ENCODE measurements at regions not wholly inside any gene's neighbourhood (a gene's known extent, or its start where the extent isn't known, plus 50 kb on each side); places are given as distances from the start of the nearest gene placed in this dataset.
"Not testable (repeated sequence)": the region's sequence is repeated elsewhere in the genome, so short reads cannot be mapped to it uniquely, and the experiment has no call there.

DNA sequence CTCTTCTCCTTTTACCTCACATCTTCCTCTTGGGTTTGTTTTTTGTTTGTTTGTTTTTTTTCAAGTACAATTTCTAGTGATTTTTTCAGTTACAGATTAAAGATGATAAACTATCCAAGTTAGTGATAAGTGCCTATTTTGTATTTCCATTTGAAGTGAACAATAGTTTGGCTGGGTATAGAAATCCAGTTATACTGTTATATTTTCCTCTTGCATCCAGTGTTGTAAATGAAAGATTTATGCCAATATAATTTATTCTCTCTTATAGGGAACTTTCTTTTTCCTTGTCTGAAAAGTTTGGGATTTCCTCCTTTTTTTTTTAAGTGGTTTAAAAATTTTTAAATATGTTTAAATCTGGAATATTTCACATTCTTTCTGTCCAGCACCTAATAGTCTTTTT, 169.4 kb downstream of the CPEB2 start:
- Mint-ChIP-seq H3K9me3 (peaks cover 8% of the 10 kb centered on the region), H3K36me3 (ENCODE audit: low read depth) (peaks cover 7% of the 10 kb centered on the region), H3K4me3 (no peak overlapping the region), H3K27me3 (ENCODE audit: low read depth) (no peaks in the 10 kb centered on the region), H3K27ac (ENCODE audit: unreplicated experiment) (no peak overlapping the region), H3K4me1 (no peaks in the 10 kb centered on the region)
- no peak for DNase-seq (ENCODE audit: low read depth, low spot score)
- TF ChIP-seq, protein P1, sequence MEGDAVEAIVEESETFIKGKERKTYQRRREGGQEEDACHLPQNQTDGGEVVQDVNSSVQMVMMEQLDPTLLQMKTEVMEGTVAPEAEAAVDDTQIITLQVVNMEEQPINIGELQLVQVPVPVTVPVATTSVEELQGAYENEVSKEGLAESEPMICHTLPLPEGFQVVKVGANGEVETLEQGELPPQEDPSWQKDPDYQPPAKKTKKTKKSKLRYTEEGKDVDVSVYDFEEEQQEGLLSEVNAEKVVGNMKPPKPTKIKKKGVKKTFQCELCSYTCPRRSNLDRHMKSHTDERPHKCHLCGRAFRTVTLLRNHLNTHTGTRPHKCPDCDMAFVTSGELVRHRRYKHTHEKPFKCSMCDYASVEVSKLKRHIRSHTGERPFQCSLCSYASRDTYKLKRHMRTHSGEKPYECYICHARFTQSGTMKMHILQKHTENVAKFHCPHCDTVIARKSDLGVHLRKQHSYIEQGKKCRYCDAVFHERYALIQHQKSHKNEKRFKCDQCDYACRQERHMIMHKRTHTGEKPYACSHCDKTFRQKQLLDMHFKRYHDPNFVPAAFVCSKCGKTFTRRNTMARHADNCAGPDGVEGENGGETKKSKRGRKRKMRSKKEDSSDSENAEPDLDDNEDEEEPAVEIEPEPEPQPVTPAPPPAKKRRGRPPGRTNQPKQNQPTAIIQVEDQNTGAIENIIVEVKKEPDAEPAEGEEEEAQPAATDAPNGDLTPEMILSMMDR (conservative IDR thresholded peaks at IDR 0.05): no peak

DNA sequence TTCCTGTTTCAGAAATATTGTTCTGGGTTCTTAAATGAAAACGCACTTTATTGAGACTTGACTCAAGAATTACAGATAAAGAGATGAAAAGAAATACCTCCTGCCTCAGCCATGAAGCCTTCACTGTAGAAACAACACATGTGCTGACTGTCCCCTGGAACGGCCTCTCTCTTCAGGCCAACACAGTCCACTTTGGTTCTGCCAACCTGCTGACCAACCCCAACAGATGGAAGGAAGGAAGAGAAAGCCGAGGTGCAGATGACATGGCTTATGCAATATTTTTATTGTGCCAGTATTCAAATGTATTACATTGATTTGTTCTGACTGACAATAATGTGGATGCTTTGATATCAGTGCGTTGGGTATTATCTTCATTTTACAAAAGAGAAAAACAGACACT, 171.0 kb downstream of the CPEB2 start:
- H3K4me3 Mint-ChIP-seq: no peak overlapping the region
- TF ChIP-seq, protein P1 (conservative IDR thresholded peaks at IDR 0.05): no peak
- H3K27me3 Mint-ChIP-seq (ENCODE audit: low read depth): no peaks in the 10 kb centered on the region
- no peaks in the 10 kb centered on the region for H3K4me1 Mint-ChIP-seq
- H3K27ac Mint-ChIP-seq (ENCODE audit: unreplicated experiment): no peak overlapping the region
- no peak for DNase-seq (ENCODE audit: low read depth, low spot score)
- peaks cover 7% of the 10 kb centered on the region for H3K36me3 Mint-ChIP-seq (ENCODE audit: low read depth)
- peaks cover 8% of the 10 kb centered on the region for H3K9me3 Mint-ChIP-seq

DNA sequence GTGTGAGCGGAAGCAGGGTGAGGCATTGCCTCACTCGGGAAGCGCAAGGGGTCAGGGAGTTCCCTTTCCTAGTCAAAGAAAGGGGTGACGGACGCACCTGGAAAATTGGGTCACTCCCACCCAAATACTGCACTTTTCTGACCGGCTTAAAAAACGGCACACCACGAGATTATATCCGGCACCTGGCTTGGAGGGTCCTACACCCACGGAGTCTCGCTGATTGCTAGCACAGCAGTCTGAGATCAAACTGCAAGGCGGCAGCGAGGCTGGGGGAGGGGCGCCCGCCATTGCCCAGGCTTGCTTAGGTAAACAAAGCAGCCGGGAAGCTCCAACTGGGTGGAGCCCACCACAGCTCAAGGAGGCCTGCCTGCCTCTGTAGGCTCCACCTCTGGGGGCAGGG, 171.9 kb downstream of the CPEB2 start:
- DNase-seq (ENCODE audit: low read depth, low spot score); H3K4me1 Mint-ChIP-seq; H3K27ac Mint-ChIP-seq (ENCODE audit: unreplicated experiment); H3K27me3 Mint-ChIP-seq (ENCODE audit: low read depth); H3K9me3 Mint-ChIP-seq; H3K4me3 Mint-ChIP-seq; H3K36me3 Mint-ChIP-seq (ENCODE audit: low read depth): not testable (repeated sequence)

DNA sequence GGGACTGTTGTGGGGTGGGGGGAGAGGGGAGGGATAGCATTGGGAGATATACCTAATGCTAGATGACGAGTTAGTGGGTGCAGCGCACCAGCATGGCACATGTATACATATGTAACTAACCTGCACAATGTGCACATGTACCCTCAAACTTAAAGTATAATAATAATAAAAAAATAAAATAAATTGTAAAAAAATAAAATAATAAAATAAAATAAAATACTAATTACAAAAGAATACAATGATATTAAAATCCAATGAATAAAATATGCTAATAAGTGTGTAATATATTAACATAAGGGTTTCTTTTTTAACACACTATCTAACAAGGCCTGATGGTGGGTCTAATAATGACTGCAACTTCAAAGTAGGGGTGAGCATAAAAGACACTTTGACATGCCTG, 177.6 kb downstream of the CPEB2 start:
- not testable (repeated sequence) for H3K4me1 Mint-ChIP-seq, H3K9me3 Mint-ChIP-seq

DNA sequence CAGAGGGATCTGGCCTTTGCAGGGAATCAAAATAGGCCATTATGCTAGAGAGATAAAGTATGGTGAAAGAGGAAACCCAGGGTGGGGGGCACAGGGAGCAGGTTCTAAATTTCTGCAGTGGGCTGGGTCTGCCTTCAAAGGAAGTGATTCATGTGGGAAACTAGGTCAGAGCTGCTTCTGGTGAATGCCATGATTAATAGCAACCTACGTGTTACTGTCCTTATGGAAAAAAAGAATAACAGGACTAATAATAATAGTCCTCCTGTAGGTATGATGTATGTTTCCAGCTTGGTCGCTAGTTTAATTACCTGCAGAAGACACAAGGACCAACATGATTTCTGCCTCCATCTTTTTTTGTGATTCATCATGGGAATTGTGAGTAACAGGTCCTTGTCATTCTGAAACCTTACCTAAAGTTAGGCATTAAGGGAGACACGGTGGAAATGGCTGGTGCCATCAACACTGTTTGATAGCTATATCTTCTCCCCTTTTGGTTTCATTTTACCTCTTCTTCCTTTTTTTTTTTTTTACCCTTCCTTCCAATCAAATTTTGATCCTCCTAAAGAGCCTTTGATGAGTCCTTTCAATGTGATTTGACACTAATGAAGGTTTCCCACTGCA, 180.4 kb downstream of the CPEB2 start:
- H3K27me3 Mint-ChIP-seq (ENCODE audit: low read depth): no peaks in the 10 kb centered on the region
- H3K36me3 Mint-ChIP-seq (ENCODE audit: low read depth): no peaks in the 10 kb centered on the region
- TF ChIP-seq, protein P1 (conservative IDR thresholded peaks at IDR 0.05): no peak
- DNase-seq (ENCODE audit: low read depth, low spot score): no peak
- H3K4me3 Mint-ChIP-seq: no peak overlapping the region
- no peaks in the 10 kb centered on the region for H3K9me3 Mint-ChIP-seq
- no peak overlapping the region for H3K27ac Mint-ChIP-seq (ENCODE audit: unreplicated experiment)
- peaks cover 4% of the 10 kb centered on the region for H3K4me1 Mint-ChIP-seq

More for the DNA sequence above, 177.6 kb downstream of the CPEB2 start:
- H3K4me3 Mint-ChIP-seq; DNase-seq (ENCODE audit: low read depth, low spot score); H3K36me3 Mint-ChIP-seq (ENCODE audit: low read depth); H3K27ac Mint-ChIP-seq (ENCODE audit: unreplicated experiment); H3K27me3 Mint-ChIP-seq (ENCODE audit: low read depth): not testable (repeated sequence)

DNA sequence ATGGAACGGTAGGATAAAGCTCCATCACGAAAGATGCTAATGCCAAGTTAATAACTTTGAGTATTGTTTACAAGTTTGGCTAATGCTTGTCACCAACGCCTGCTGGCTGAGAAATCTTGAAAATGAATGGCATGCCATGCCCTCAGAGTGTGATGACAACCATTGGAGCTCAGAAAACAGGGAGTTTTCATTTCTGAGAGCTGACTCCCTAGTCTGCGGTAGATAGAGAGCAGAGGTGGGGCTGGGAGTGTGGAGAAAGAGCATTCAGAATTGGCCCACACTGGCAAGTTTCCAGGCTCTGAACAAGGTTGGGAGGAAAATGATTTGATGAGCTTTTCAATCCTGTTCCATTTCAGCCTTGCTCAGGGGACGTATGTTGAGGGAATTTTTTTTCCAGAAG, 183.9 kb downstream of the CPEB2 start:
- Mint-ChIP-seq H3K27ac (ENCODE audit: unreplicated experiment) (no peak overlapping the region), H3K4me1 (peaks cover 4% of the 10 kb centered on the region), H3K36me3 (ENCODE audit: low read depth) (no peaks in the 10 kb centered on the region), H3K9me3 (peaks cover under 1% of the 10 kb centered on the region), H3K4me3 (no peak overlapping the region), H3K27me3 (ENCODE audit: low read depth) (no peaks in the 10 kb centered on the region)
- DNase-seq (ENCODE audit: low read depth, low spot score): no peak
- TF ChIP-seq, protein P1 (conservative IDR thresholded peaks at IDR 0.05): no peak

All from neural crest cell (in vitro differentiated cells).